Cardiac fibroblast (primary cell): ENCODE measurements at regions not wholly inside any gene's neighbourhood (a gene's known extent, or its start where the extent isn't known, plus 50 kb on each side); places are given as distances from the start of the nearest gene placed in this dataset.

ENCODE experiments used
- DNase-seq, 2 donors: peaks; one replicate each; pipeline versions ENCODE4 v3.0.0 to v3.0.0-alpha.2; 2010; ENCODE audit warnings: low read depth in 2 of 2
- H3K4me3 ChIP-seq, 2 donors: replicated peaks in 1 of 2; 1 replicate in 1 of 2; 2 replicates in 1 of 2; pipeline ENCODE4 v1.5.1; 2011; ENCODE audit warnings: low read depth in 2 of 2, low read length in 2 of 2, mild to moderate bottlenecking in 2 of 2, moderate library complexity in 1 of 2
- CTCF ChIP-seq: IDR thresholded peaks from one replicate; pipeline ENCODE4 v1.5.1; 2011; ENCODE audit warnings: low read depth, mild to moderate bottlenecking, low read length, inconsistent platforms

GRCh38 chr18:65230311-65230710 is 520.5 kb upstream of the CDH7 start:
- TF ChIP-seq CTCF, result no peak
- DNase-seq, result no peak
- H3K4me3 ChIP-seq, result no peak overlapping the region

- no peak overlapping the region for H3K4me3 ChIP-seq
- no peak for DNase-seq
- TF ChIP-seq CTCF, result no peak
These were observed 522.8 kb upstream of the CDH7 start for GRCh38 chr18:65227970-65228369.

GRCh38 chr18:65221736-65222135 is 529.1 kb upstream of the CDH7 start:
- DNase-seq, result no peak
- no peak overlapping the region for H3K4me3 ChIP-seq
- no peak for TF ChIP-seq CTCF

- no peak for TF ChIP-seq CTCF
- no peak overlapping the region for H3K4me3 ChIP-seq
- no peak for DNase-seq
These were observed 529.7 kb upstream of the CDH7 start for GRCh38 chr18:65221115-65221514.

- TF ChIP-seq CTCF, result no peak
- DNase-seq, result no peak
These were observed 534.8 kb upstream of the CDH7 start for GRCh38 chr18:65215865-65216466.

GRCh38 chr18:65214456-65214855 is 536.4 kb upstream of the CDH7 start:
- no peak for DNase-seq
- TF ChIP-seq CTCF, result no peak
- H3K4me3 ChIP-seq, result no peak overlapping the region

More at GRCh38 chr18:65215865-65216466, 534.8 kb upstream of the CDH7 start:
- no peak overlapping the region for H3K4me3 ChIP-seq

- H3K4me3 ChIP-seq, result no peak overlapping the region
- no peak for TF ChIP-seq CTCF
- DNase-seq, result no peak
These were observed 544.1 kb upstream of the CDH7 start for GRCh38 chr18:65206551-65207260.
